ENCODE measurements at regions not wholly inside any gene's neighbourhood (a gene's known extent, or its start where the extent isn't known, plus 50 kb on each side); places are given as distances from the start of the nearest gene placed in this dataset.
A peak's percentile ranks its signal among the peaks of the same experiment; 100 is the strongest.

DNA sequence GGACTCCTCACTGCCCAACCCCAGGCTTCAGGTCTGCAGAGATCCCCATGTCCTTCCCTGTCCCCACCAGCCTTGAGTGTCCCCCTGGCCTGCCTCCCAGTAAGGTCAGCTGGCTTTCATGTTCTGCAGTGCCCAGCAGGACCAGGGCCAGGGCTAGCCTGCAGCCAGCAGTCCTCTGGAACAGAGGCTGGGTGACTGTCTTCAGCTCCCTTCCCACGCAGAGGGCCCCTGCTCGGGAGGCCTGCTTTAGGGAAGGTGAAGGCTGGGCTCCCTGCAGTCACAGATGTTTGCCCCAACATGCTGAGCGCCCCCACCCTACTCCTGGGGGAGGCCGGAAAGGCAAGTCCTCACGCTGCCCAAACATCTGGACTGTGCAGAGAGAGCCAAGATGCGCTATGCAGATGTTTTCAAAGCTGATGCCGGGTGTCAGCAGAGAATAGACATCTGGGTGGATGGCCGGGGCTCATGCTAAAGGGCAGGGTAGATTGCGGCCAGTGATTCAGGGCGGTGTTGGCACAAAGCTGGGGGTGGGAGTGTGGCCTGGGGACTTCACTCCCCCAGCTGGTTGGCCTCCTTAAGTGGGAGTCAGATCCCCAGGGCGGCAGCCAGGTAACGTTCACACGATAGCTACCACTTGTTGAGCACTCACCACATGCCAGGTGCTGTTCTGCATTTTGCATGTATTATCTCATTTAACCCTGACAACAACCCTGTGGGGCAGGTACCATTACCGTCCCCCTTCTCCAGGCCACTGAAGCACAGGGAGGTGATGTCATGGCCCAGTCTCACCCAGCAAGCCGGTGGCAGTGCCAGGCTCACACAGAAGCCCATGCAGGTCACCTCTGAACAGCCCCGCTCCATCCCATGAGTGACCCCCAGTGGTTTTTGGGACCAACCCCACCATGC, 71.2 kb upstream of the COL13A1 start:
- DNase-seq (no peak), ATAC-seq (no peak)
- no peaks in the 10 kb centered on the region for H3K36me3 Mint-ChIP-seq (ENCODE audit: insufficient read depth)
- H3K4me1 Mint-ChIP-seq (ENCODE audit: low read depth) = peaks cover 13% of the 10 kb centered on the region
- no peaks in the 10 kb centered on the region for H3K9me3 Mint-ChIP-seq
- H3K27me3 Mint-ChIP-seq (ENCODE audit: low read depth) = peaks cover 11% of the 10 kb centered on the region
- H3K4me3 Mint-ChIP-seq = no peak overlapping the region

GRCh38 chr10:69731184-69731583, 70.5 kb upstream of the COL13A1 start:
- no peaks in the 10 kb centered on the region for H3K36me3 Mint-ChIP-seq (ENCODE audit: insufficient read depth)
- H3K27me3 Mint-ChIP-seq (ENCODE audit: low read depth) = peaks cover 6% of the 10 kb centered on the region
- no peak for DNase-seq
- H3K9me3 Mint-ChIP-seq = no peaks in the 10 kb centered on the region
- ATAC-seq = no peak
- H3K4me1 Mint-ChIP-seq (ENCODE audit: low read depth) = peaks cover 13% of the 10 kb centered on the region
- no peak overlapping the region for H3K4me3 Mint-ChIP-seq

DNA sequence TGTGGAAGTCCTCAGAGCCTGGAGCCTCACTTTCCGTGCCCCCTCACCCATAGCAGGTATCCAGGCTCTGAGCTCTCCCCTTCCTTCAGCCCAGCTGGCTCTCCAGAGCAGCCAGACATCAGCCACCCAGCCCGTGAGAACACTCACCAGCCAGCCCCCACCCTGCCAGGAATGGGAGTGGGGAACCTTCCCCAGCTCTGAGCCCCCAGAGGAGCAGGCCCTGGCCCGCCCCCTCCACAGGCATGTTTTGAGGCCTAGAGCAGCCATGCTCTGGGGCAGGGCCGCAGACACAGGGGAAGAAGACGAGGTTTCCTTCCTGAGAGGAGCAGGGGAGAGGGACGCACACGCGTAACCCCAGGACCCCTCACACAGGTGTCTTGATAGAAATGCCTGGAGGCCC, 70.0 kb upstream of the COL13A1 start:
- no peaks in the 10 kb centered on the region for H3K9me3 Mint-ChIP-seq
- no peak overlapping the region for H3K4me3 Mint-ChIP-seq
- peaks cover 4% of the 10 kb centered on the region for H3K27me3 Mint-ChIP-seq (ENCODE audit: low read depth)
- peaks cover 13% of the 10 kb centered on the region for H3K4me1 Mint-ChIP-seq (ENCODE audit: low read depth)
- DNase-seq (no peak), ATAC-seq (no peak)
- no peaks in the 10 kb centered on the region for H3K36me3 Mint-ChIP-seq (ENCODE audit: insufficient read depth)

- no peak for ATAC-seq
- peaks cover 4% of the 10 kb centered on the region for H3K27me3 Mint-ChIP-seq (ENCODE audit: low read depth)
- H3K36me3 Mint-ChIP-seq (ENCODE audit: insufficient read depth) = no peaks in the 10 kb centered on the region
- DNase-seq = no peak
- H3K9me3 Mint-ChIP-seq = no peaks in the 10 kb centered on the region
- H3K4me3 Mint-ChIP-seq = no peak overlapping the region
- H3K4me1 Mint-ChIP-seq (ENCODE audit: low read depth) = peaks cover 13% of the 10 kb centered on the region
These were observed 69.4 kb upstream of the COL13A1 start for GRCh38 chr10:69732147-69732825.

DNA sequence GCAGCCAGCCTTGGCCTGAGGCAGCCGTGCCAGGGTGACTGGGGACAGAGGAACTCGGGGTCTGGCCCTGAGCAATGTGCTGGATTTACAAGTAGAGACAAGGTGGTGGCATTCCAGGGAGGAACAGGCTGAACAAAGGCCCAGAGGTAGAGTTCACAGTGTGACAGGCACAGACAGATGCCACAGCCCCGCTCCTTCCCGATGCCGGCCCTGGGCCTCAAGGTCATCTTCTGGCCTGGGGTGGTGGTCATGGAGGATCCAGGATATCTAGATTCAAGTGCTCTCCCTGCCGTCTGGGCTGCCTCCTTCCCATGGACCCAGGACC, 68.9 kb upstream of the COL13A1 start:
- H3K36me3 Mint-ChIP-seq (ENCODE audit: insufficient read depth) = no peaks in the 10 kb centered on the region
- H3K27me3 Mint-ChIP-seq (ENCODE audit: low read depth) = peaks cover 4% of the 10 kb centered on the region
- DNase-seq (no peak), ATAC-seq (no peak)
- peaks cover 13% of the 10 kb centered on the region for H3K4me1 Mint-ChIP-seq (ENCODE audit: low read depth)
- H3K9me3 Mint-ChIP-seq = no peaks in the 10 kb centered on the region
- no peak overlapping the region for H3K4me3 Mint-ChIP-seq

- Mint-ChIP-seq H3K36me3 (ENCODE audit: insufficient read depth) (no peaks in the 10 kb centered on the region), H3K27me3 (ENCODE audit: low read depth) (no peaks in the 10 kb centered on the region), H3K4me3 (no peak overlapping the region), H3K9me3 (no peaks in the 10 kb centered on the region), H3K4me1 (ENCODE audit: low read depth) (peaks cover 13% of the 10 kb centered on the region)
- no peak for ATAC-seq
- no peak for DNase-seq
These were observed 67.9 kb upstream of the COL13A1 start for GRCh38 chr10:69733791-69734261.

GRCh38 chr10:69734416-69734796, 67.3 kb upstream of the COL13A1 start:
- Mint-ChIP-seq H3K4me3 (no peak overlapping the region), H3K36me3 (ENCODE audit: insufficient read depth) (no peaks in the 10 kb centered on the region), H3K27me3 (ENCODE audit: low read depth) (no peaks in the 10 kb centered on the region), H3K9me3 (no peaks in the 10 kb centered on the region), H3K4me1 (ENCODE audit: low read depth) (peaks cover 13% of the 10 kb centered on the region)
- ATAC-seq = no peak
- DNase-seq = no peak

- ATAC-seq = peak; percentile 24 to 59
- Mint-ChIP-seq H3K9me3 (no peaks in the 10 kb centered on the region), H3K36me3 (ENCODE audit: insufficient read depth) (no peaks in the 10 kb centered on the region), H3K27me3 (ENCODE audit: low read depth) (no peaks in the 10 kb centered on the region), H3K4me1 (ENCODE audit: low read depth) (peaks cover 13% of the 10 kb centered on the region), H3K4me3 (no peak overlapping the region)
- DNase-seq = no peak
These were observed 66.8 kb upstream of the COL13A1 start for GRCh38 chr10:69734797-69735468.

DNA sequence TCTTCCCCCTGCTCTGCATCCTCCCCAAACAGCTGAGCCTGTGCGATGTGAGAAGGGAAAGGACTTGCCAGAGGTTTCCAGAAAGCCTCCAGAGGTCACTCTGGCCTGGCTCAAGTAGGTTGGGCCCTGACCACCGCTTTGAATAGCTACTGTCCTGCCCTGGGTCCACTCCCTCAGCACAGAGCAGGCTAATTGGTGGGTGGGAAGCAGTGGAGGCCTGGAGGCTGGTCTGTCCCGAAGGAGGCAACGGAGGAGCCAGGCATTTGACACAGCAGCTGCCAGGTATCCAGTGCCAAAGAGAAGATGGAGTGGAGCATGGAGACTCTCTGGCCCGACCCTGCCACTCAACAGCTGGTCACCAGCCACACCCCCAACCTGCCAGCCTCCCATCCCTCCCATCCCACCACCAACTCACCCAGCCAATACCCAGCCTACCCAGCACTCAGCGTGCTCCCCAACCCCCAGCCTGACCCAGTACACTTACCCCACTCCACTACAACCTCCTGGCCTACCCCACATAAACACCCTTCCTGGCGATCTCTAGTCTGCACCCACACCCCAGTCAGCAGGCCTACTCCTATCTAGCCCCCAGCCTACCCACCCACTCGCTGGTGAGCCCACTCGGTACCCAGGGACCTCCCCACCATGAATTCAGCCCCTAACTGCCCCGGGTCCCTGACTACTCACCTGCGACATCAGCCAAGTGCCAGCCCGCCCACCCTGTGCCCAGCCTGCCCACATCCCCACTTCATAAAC, 64.6 kb upstream of the COL13A1 start:
- Mint-ChIP-seq H3K27me3 (ENCODE audit: low read depth) (no peaks in the 10 kb centered on the region), H3K4me3 (no peak overlapping the region), H3K4me1 (ENCODE audit: low read depth) (peaks cover 13% of the 10 kb centered on the region), H3K36me3 (ENCODE audit: insufficient read depth) (no peaks in the 10 kb centered on the region), H3K9me3 (no peaks in the 10 kb centered on the region)
- DNase-seq = no peak
- ATAC-seq = no peak

GRCh38 chr10:69738071-69738470, 63.6 kb upstream of the COL13A1 start:
- Mint-ChIP-seq H3K27me3 (ENCODE audit: low read depth) (no peaks in the 10 kb centered on the region), H3K9me3 (no peaks in the 10 kb centered on the region), H3K4me1 (ENCODE audit: low read depth) (peaks cover 13% of the 10 kb centered on the region), H3K4me3 (no peak overlapping the region), H3K36me3 (ENCODE audit: insufficient read depth) (no peaks in the 10 kb centered on the region)
- ATAC-seq (no peak), DNase-seq (no peak)

GRCh38 chr10:69738858-69739435, 62.8 kb upstream of the COL13A1 start:
- Mint-ChIP-seq H3K9me3 (no peaks in the 10 kb centered on the region), H3K4me3 (no peak overlapping the region), H3K4me1 (ENCODE audit: low read depth) (peaks cover 10% of the 10 kb centered on the region), H3K27me3 (ENCODE audit: low read depth) (peaks cover 2% of the 10 kb centered on the region), H3K36me3 (ENCODE audit: insufficient read depth) (no peaks in the 10 kb centered on the region)
- DNase-seq = no peak
- no peak for ATAC-seq

DNA sequence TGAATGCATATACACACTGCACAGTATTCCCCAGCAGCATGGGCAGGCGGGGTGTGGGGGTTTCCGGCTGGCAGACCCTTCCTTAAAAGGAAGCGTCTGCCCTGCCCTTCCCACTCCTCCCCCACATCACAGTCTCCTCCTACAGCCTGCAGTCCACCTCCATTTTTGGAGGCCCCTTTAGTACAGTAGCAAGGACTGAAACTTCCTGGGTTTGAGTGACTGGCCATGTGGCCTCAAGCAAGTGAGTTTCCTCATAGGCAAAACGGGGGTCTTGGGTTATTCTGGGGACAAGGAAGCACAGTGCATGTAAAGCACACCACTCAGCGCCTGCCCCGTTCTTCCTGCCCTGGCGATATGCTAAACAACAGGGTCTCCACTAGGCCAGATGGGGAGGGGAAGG, 62.1 kb upstream of the COL13A1 start:
- DNase-seq (no peak), ATAC-seq (no peak)
- Mint-ChIP-seq H3K36me3 (ENCODE audit: insufficient read depth) (no peaks in the 10 kb centered on the region), H3K9me3 (no peaks in the 10 kb centered on the region), H3K27me3 (ENCODE audit: low read depth) (peaks cover 4% of the 10 kb centered on the region), H3K4me3 (no peak overlapping the region), H3K4me1 (ENCODE audit: low read depth) (peaks cover 3% of the 10 kb centered on the region)

DNA sequence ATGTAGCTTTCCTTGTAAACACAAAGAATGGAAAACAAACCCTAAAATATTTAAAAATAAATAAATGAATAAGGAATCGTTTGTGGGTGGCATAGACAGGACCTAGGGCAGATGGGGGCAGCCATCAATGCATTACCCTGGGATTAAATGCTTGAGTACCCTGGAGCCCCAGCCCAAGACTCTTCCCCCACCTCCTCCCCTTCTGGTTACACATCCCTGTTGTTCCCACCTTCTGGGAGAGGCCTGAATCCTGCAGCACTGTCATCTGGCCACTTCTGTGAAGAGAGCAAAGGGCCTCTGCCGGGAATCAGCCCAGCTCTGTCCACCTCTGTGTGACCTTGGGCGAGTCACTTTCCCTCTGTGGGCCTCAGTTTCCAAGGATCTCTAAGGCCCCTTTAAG, 61.6 kb upstream of the COL13A1 start:
- ATAC-seq (no peak), DNase-seq (no peak)
- H3K27me3 Mint-ChIP-seq (ENCODE audit: low read depth) = peaks cover 7% of the 10 kb centered on the region
- no peaks in the 10 kb centered on the region for H3K4me1 Mint-ChIP-seq (ENCODE audit: low read depth)
- H3K36me3 Mint-ChIP-seq (ENCODE audit: insufficient read depth) = no peaks in the 10 kb centered on the region
- H3K4me3 Mint-ChIP-seq = no peak overlapping the region
- no peaks in the 10 kb centered on the region for H3K9me3 Mint-ChIP-seq

DNA sequence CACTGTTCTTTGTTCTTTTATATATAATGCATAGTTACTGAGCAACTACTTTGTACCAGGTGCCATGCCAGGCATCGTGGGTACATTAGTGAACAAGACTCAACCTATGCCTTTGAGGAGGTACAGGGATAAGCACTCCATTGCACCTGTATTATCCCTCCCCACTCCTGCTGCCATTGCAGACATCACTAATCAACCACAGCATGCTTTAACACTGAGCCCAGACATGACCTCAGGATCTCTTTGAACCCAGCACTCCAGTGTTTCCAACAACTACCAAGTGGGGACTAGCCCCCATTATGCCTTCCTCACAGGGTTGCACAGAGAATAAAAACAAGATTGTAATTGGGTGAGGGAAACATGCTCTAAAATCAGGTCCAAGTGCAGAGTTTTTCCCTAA, 60.5 kb upstream of the COL13A1 start:
- H3K27me3 Mint-ChIP-seq (ENCODE audit: low read depth) = peaks cover 9% of the 10 kb centered on the region
- DNase-seq (no peak), ATAC-seq (no peak)
- no peaks in the 10 kb centered on the region for H3K36me3 Mint-ChIP-seq (ENCODE audit: insufficient read depth)
- H3K9me3 Mint-ChIP-seq = no peaks in the 10 kb centered on the region
- H3K4me3 Mint-ChIP-seq = no peak overlapping the region
- H3K4me1 Mint-ChIP-seq (ENCODE audit: low read depth) = no peaks in the 10 kb centered on the region
